GM21825 (cell line): ENCODE measurements at regions not wholly inside any gene's neighbourhood (a gene's known extent, or its start where the extent isn't known, plus 50 kb on each side); places are given as distances from the start of the nearest gene placed in this dataset.

Experiments used
- ATAC-seq: cut with Tn5 transposase; IDR thresholded peaks from one replicate; pipeline ENCODE4 v1.9.1; 2021; ENCODE audit warnings: mild to moderate bottlenecking, moderate library complexity; ENCODE audit not compliant: unreplicated experiment

- no peak for ATAC-seq
Measured at GRCh38 chr3:43932921-43933320, 242.2 kb downstream of the ABHD5 start.

- no peak for ATAC-seq
Measured at GRCh38 chr3:43948013-43948412, 257.3 kb downstream of the ABHD5 start.

- no peak for ATAC-seq
Measured at GRCh38 chr3:43949594-43949993, 258.9 kb downstream of the ABHD5 start.

- ATAC-seq = no peak
Measured at GRCh38 chr3:43950775-43951174, 260.0 kb downstream of the ABHD5 start.

- ATAC-seq = no peak
Measured at GRCh38 chr3:43951813-43952212, 261.1 kb downstream of the ABHD5 start.

GRCh38 chr3:43953380-43953779 is 262.6 kb downstream of the ABHD5 start:
- no peak for ATAC-seq

GRCh38 chr3:43953814-43954692 is 263.3 kb downstream of the ABHD5 start:
- no peak for ATAC-seq

GRCh38 chr3:43956945-43957344 is 266.2 kb downstream of the ABHD5 start:
- no peak for ATAC-seq

- no peak for ATAC-seq
Measured at GRCh38 chr3:43957553-43957952, 266.8 kb downstream of the ABHD5 start.

GRCh38 chr3:43958005-43958770 is 267.4 kb downstream of the ABHD5 start:
- no peak for ATAC-seq

- ATAC-seq = no peak
Measured at GRCh38 chr3:43958973-43959372, 268.2 kb downstream of the ABHD5 start.

- no peak for ATAC-seq
Measured at GRCh38 chr3:43959498-43960447, 269.0 kb downstream of the ABHD5 start.

GRCh38 chr3:43960448-43960840 is 269.7 kb downstream of the ABHD5 start:
- no peak for ATAC-seq

- no peak for ATAC-seq
Measured at GRCh38 chr3:43962043-43962442, 271.3 kb downstream of the ABHD5 start.

GRCh38 chr3:43963208-43963607 is 272.5 kb downstream of the ABHD5 start:
- ATAC-seq = no peak

- no peak for ATAC-seq
Measured at GRCh38 chr3:43964640-43965039, 273.9 kb downstream of the ABHD5 start.

GRCh38 chr3:43965656-43966055 is 274.9 kb downstream of the ABHD5 start:
- no peak for ATAC-seq

- no peak for ATAC-seq
Measured at GRCh38 chr3:43966126-43966525, 275.4 kb downstream of the ABHD5 start.

- ATAC-seq = no peak
Measured at GRCh38 chr3:43966530-43966929, 275.2 kb upstream of the TOPAZ1 start.

GRCh38 chr3:43968465-43968864 is 273.2 kb upstream of the TOPAZ1 start:
- no peak for ATAC-seq

- ATAC-seq = no peak
Measured at GRCh38 chr3:43969944-43970343, 271.7 kb upstream of the TOPAZ1 start.
